Pons (tissue), 1 donor: ENCODE measurements at regions not wholly inside any gene's neighbourhood (a gene's known extent, or its start where the extent isn't known, plus 50 kb on each side); places are given as distances from the start of the nearest gene placed in this dataset.
"Not testable (repeated sequence)": the region's sequence is repeated elsewhere in the genome, so short reads cannot be mapped to it uniquely, and the experiment has no call there.

Experiments
- DNase-seq: peaks from one replicate; pipeline ENCODE4 v3.0.0-alpha.2; 2016; ENCODE audit warnings: low spot score

DNA sequence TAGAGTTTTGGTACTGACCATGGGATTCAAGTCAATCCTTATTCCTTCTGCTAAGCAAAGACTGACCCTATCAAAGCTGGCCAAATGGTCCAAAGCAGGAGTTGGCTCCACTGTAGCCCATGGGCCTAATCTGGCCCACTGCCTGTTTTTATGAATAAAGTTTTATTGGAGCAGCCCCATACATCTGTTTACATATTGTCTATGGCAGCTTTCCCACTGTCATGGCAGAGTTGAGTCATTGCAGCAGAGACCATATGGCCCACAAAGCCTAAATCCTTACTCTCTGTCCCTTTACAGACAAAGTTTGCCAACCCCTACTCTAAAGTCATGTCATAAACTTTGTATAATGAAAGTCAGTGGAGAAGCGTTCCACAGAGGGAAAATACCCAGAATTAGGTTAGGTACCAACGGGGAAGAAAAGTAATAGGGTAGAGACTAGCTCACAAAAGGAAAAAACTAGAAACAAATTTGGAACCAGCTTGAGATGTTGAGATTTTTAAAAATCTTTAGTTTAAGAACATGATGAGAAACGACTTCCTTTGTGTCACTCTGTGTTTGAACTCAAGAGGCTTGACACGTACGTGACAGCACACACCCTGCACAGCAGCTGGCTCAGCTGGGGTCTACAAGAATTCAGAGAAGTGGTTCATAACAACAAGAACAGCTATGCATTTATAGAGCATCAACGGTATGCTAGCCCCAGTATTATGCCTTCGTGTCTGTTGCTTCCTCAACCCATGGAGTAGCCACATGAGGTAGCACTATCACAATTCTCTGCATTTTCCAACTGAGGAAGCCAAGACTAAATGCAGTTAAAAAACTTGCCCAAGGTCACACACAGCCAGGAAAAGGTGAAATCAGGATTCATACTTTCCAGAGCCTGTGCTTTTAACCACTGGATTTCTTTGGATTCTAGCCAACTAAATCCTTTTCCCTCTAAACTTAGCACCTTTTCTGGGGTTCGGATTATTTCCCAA is 198.9 kb upstream of the WWC1 start:
- no peak for DNase-seq

- no peak for DNase-seq
These were observed 198.1 kb upstream of the WWC1 start for GRCh38 chr5:168093200-168093910.

GRCh38 chr5:168096525-168096924 is 194.9 kb upstream of the WWC1 start:
- DNase-seq: no peak

- no peak for DNase-seq
These were observed 193.4 kb upstream of the WWC1 start for GRCh38 chr5:168097876-168098653.

- no peak for DNase-seq
These were observed 190.1 kb upstream of the WWC1 start for GRCh38 chr5:168101352-168101751.

- DNase-seq: not testable (repeated sequence)
These were observed 188.4 kb upstream of the WWC1 start for GRCh38 chr5:168103018-168103417.

GRCh38 chr5:168104350-168104749 is 187.1 kb upstream of the WWC1 start:
- DNase-seq: no peak

- no peak for DNase-seq
These were observed 186.5 kb upstream of the WWC1 start for GRCh38 chr5:168104811-168105481.

DNA sequence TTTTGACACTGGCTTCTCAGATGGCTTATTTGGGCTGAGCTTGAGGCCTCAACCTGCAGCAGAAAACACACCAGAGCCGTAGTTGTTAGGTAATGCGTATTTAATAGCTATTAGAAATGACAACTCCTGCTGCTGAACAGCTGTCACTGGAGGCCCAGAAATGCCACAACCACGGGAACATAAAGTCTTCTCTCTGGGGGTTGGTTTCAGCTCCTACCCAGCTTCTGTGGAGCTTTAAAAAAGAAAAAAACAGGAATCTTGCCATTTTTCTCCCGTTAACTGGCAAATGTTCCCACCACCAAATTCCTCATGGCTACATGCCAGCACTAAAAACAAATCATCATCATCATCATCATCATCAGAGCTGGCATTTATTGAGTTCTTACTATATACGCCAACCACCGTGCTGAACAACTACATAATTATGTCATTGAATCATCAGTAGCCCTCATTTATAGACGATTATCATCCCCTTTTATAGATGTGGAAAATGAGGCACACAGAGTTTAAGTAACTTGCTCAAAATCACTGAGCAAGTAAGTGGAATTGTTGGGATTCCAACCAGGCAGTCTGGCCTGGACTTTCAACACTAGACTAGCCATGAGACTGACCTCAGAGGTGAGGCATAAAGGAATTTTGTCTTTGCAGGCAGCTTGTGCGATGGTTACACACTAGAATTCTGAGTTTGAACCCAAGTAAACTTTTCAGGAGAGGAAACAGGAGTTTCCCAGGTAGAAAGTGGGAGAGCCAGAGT is 185.3 kb upstream of the WWC1 start:
- DNase-seq: no peak

GRCh38 chr5:168109441-168109840 is 182.0 kb upstream of the WWC1 start:
- no peak for DNase-seq

DNA sequence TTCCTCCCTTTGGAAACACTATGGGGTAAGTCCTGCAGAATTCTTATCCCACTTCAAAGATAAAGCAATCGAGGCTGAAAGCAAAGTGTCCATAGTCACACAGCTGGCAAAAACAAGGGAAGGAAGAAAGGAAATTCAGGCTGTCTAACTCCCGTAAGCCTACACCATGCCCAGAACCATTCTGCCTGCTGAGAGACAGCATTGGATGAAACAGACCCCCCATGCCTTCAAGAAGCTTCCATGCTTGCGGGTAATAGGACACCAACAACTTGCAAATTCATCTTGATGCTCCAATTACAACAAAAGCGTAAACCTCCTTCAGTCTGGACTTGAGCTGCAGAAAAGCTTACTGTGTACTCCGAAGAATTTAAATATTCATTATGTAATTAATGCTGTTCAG is 181.1 kb upstream of the WWC1 start:
- DNase-seq: no peak

DNA sequence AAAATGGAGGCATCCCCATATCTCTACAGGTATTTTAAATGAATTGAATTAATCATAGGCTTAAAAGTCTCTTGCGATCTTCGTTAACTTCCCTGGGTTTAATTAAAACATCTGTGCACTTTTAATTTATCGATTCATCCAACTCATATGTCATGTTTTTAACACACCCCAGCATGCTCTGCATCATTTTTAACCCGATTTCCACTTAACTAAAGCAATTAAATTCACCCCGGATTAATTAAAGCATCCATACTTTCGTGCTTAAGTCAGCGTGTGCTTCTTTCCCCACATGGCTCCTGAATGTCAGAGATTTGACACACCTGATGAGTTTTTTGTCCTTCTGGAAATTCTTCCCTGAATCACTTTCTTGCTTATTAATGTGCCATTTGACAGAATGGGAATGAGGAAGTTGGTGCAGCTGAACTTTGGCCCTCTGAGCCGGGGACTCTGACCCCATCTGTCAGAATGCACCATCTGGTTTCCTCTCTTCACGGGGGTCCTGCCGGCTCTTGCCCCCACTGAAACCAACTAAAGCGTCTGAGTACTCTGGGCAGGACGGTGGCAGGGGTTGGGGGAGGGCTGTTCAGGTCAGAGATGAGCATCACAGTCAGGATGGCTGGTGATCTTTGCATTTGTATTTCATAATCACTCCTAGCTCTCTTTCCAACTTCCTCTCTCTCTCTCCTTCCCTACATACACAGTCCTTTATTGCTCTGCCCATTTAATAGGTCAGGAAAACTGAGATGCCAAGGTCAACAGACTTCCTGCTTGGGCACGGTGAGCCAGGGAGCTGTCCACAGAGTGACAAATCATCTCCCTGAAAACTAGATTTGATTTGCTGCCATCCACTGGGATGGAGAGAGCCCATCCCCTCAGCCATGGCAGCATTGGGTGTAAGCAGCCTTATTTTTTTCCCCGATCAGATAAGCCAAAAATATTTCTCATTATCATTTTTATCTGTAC is 180.3 kb upstream of the WWC1 start:
- no peak for DNase-seq

DNA sequence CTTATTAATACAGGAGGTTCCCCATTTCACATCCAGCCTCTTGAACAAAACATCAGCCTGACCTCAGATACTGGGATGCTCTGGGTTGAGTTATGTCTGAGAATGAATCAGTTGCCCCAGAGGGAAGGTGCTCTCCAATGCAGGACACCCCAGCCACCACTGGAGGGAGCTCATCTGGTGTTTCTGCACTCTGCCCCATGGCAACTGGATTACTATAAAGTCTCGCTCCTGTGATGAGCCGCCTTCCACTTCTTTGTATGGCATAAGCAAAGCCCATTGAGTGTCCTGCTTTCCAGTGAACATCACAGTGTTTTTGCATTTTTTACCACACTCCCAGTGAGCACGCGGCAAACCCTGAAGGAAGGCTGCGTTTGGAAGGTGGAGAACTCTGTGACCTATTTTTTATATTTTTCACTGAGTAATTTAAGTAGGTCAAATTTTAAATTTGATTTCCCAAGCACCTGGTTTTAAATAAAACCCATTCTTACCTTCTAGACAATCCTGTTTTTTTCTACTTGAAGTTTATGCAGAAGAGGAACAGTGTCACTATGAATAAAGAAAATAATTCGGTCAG is 176.9 kb upstream of the WWC1 start:
- peak; percentile 32 for DNase-seq

GRCh38 chr5:168117469-168117868 is 174.0 kb upstream of the WWC1 start:
- DNase-seq: no peak

DNA sequence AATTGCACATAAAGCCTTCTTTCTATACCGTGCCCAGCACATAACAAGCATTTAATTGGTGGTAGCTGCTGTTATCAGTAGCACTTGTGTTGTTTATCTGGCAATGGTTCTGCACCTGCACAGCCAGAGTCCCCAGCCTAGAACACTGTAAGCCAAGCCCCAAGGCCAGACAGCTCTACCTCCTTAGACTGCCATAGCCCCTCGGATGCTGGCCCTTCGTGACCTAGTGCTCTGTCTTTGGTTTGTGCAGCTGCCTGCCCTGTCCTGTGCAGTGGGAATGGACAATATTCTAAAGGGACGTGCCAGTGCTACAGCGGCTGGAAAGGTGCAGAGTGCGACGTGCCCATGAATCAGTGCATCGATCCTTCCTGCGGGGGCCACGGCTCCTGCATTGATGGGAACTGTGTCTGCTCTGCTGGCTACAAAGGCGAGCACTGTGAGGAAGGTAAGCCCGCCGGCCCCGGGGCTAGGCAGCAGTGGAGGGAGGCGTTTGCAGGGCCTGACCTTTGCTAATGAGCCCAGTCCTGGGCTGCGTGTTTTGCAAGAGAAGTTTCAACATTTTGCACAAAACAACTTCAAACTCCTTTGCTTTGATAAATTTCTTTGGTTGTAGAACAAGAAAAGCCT is 173.3 kb upstream of the WWC1 start:
- no peak for DNase-seq

DNA sequence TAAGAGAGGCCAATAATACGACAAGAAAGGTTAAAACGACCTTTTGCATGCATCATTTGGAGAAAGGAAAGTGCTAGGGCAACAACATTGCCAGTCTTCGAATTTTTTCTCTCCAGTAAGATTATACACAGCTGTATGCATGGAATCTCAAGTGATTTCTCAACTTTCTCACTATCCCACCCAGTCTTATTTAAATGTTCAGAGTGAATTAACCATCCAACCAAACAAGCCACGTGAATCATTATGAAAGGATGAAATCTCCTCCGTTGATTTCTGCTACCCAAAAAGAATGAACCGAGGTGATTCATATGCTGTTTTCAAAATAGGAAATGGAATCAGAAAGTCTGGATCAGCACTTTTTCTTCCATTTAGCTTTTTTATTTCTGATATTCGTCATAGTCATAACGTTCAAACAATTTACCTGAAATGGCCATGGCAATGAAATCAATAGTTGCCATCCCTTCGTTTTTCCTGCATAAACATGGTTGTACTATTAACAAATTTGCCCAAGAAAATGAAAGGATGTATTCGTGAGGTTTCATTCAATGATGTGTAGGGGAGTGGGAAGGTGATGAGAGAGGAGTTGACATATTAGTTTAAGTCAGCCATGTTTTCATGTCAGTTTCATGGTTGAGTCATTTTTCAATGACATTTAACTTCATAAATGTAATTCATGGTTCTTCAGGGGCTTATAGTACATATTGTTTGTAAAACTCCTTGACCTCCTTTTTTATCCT is 170.9 kb upstream of the WWC1 start:
- DNase-seq: no peak

- DNase-seq: no peak
These were observed 170.3 kb upstream of the WWC1 start for GRCh38 chr5:168121138-168121494.
